Hepatocyte (in vitro differentiated cells): ENCODE measurements at regions not wholly inside any gene's neighbourhood (a gene's known extent, or its start where the extent isn't known, plus 50 kb on each side); places are given as distances from the start of the nearest gene placed in this dataset.
A peak's percentile ranks its signal among the peaks of the same experiment; 100 is the strongest.

Experiments
- DNase-seq: peaks from one replicate; pipeline ENCODE4 v3.0.0-alpha.2; 2016; ENCODE audit warnings: low spot score
- H2AFZ ChIP-seq: fragments of 200-600 bp; sonication (generic); 2 replicates; pipeline ENCODE4 v1.6.0; 2016; ENCODE audit warnings: antibody characterized with exemption, mild to moderate bottlenecking
- H3K27ac ChIP-seq: fragments of 200-600 bp; sonication (generic); 2 replicates; pipeline ENCODE4 v1.5.1; 2016; ENCODE audit warnings: mild to moderate bottlenecking
- H3K27me3 ChIP-seq: fragments of 200-600 bp; sonication (generic); 2 replicates; pipeline ENCODE4 v1.6.1; 2016
- H3K36me3 ChIP-seq: fragments of 200-600 bp; sonication (generic); replicated peaks from 2 replicates; pipeline ENCODE4 v1.5.1; 2016; ENCODE audit warnings: low read depth; ENCODE audit not compliant: insufficient read depth
- H3K4me1 ChIP-seq: fragments of 200-600 bp; sonication (generic); 2 replicates; pipeline ENCODE4 v1.5.1; 2016; ENCODE audit warnings: mild to moderate bottlenecking, moderate library complexity; ENCODE audit not compliant: insufficient read depth
- H3K4me2 ChIP-seq: fragments of 200-600 bp; sonication (generic); 2 replicates; pipeline ENCODE4 v1.6.0; 2016
- H3K4me3 ChIP-seq: fragments of 200-600 bp; sonication (generic); 2 replicates; pipeline ENCODE4 v1.5.1; 2016; ENCODE audit warnings: mild to moderate bottlenecking
- H3K79me2 ChIP-seq: fragments of 200-600 bp; sonication (generic); 2 replicates; pipeline ENCODE4 v1.6.0; 2017; ENCODE audit warnings: mild to moderate bottlenecking
- H3K9me2 ChIP-seq: fragments of 200-600 bp; sonication (generic); replicated peaks from 2 replicates; pipeline ENCODE4 v1.6.0; 2017; ENCODE audit warnings: mild to moderate bottlenecking; ENCODE audit not compliant: insufficient read depth
- H3K9me3 ChIP-seq: fragments of 200-600 bp; sonication (generic); 2 replicates; pipeline ENCODE4 v1.5.1; 2016; ENCODE audit warnings: low read depth, mild to moderate bottlenecking
- H4K20me1 ChIP-seq: fragments of 200-600 bp; sonication (generic); 2 replicates; pipeline ENCODE4 v1.6.0; 2016; ENCODE audit warnings: mild to moderate bottlenecking; ENCODE audit not compliant: insufficient read depth, poor library complexity, severe bottlenecking
- CTCF ChIP-seq: fragments of 200-600 bp; sonication (generic); IDR thresholded peaks from 2 replicates; pipeline ENCODE4 v1.5.1; 2016; ENCODE audit warnings: antibody characterized with exemption, mild to moderate bottlenecking; ENCODE audit not compliant: poor library complexity
- EZH2 ChIP-seq: fragments of 200-600 bp; sonication (generic); IDR thresholded peaks from 2 replicates; pipeline ENCODE4 v1.6.1; 2016; ENCODE audit warnings: antibody characterized with exemption, mild to moderate bottlenecking, borderline replicate concordance
- EZH2phosphoT487 ChIP-seq: fragments of 200-600 bp; sonication (generic); IDR thresholded peaks from one replicate; pipeline ENCODE4 v1.6.1; 2018; ENCODE audit warnings: antibody characterized with exemption, mild to moderate bottlenecking, low read depth, moderate library complexity; ENCODE audit not compliant: unreplicated experiment, severe bottlenecking
- WGBS: methylation state at CpG from one replicate; pipeline ENCODE4 v1.1.6; 2016; ENCODE audit warnings: low lambda C conversion rate; ENCODE audit errors: missing lambda C conversion rate; 5-methylcytosine and 5-hydroxymethylcytosine counted together

DNA sequence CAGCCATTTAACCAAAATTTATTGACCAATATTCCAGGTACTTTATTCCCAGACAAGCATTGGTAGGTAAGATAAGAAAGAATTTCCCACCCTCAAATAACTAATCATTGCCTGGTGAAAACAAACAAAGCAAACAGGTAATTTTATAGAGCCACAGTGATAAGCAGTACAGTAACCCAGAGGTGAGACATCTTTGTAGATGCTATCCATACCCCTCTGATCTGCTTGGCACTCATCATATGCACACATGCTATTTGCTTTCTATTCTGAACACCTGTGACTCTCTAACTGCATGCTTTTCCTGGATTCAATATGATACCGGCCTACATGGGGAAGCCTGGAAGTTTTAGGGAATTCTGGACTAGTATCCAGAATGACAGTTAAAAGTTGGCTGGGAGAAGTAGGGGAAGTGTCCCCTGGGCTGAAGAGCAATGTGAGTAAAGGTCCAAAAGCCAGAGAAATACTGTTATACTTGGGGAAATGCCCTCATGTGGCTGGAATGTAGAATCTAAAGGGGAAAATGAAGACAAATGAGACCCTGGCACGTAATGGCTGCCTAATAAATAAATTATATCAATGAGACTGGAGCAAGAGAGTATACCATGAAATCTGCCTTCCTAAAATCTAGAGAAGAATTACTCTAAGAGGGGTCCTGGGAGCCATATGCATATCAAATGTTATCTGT, 243.8 kb upstream of the ADAMTSL1 start:
- Histone ChIP-seq H3K79me2 (no peaks in the 10 kb centered on the region), H3K9me2 (no peaks in the 10 kb centered on the region), H3K4me1 (no peaks in the 10 kb centered on the region), H3K27me3 (peaks cover 13% of the 10 kb centered on the region), H4K20me1 (no peaks in the 10 kb centered on the region), H3K36me3 (no peaks in the 10 kb centered on the region), H3K4me3 (no peak overlapping the region), H3K4me2 (no peak overlapping the region), H2AFZ (no peak overlapping the region), H3K9me3 (no peaks in the 10 kb centered on the region), H3K27ac (no peak overlapping the region)
- DNase-seq, result no peak
- no peak for TF ChIP-seq EZH2phosphoT487
- TF ChIP-seq CTCF, result peak; percentile 21
- 73% methylated on average over 2 of the region's 2 CpGs for WGBS

- WGBS, result 76% methylated on average over 4 of the region's 4 CpGs
Measured at GRCh38 chr9:18233311-18233710, 240.6 kb upstream of the ADAMTSL1 start.

DNA sequence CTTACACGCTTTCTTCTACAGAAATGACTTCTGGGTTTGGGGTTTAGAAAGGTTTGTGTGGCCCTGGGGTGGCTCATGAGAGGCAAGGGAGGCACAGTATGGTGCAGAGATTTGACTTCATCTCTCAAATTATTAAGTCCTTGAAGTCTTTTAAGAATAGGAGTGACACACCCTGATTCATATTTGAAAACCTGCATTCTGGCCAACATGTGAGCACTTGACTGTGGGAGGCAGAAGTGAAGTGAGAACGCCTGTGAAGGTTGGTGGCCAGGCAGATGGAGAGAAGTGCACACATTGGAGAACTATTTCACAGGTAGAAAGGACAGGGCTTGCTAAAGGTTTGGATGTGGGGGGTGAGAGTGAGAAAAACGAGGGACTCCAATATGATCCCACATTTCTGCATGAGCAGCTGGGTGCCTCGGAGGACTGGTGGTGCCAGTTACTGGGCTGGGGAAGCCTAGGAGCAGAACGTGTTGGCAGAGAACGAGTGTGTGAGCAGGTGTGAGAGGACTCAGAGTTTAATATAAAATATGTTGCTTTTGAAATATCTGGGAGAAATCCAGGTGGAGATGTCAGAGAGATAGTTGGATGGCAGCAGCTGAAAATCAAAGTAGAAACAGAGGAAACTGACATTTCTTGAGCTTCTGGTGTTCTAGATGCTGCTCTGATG, 240.0 kb upstream of the ADAMTSL1 start:
- Histone ChIP-seq H3K4me3 (no peak overlapping the region), H2AFZ (no peak overlapping the region), H3K4me1 (no peaks in the 10 kb centered on the region), H3K9me2 (no peaks in the 10 kb centered on the region), H3K79me2 (no peaks in the 10 kb centered on the region), H4K20me1 (no peaks in the 10 kb centered on the region), H3K27me3 (peaks cover 13% of the 10 kb centered on the region), H3K9me3 (no peaks in the 10 kb centered on the region), H3K27ac (no peak overlapping the region), H3K36me3 (no peaks in the 10 kb centered on the region), H3K4me2 (no peak overlapping the region)
- WGBS, result 81% methylated on average over 6 of the region's 6 CpGs
- TF ChIP-seq EZH2phosphoT487 (no peak), CTCF (no peak), EZH2 (no peak)
- DNase-seq, result no peak

More at GRCh38 chr9:18233311-18233710, 240.6 kb upstream of the ADAMTSL1 start:
- Histone ChIP-seq H2AFZ (no peak overlapping the region), H4K20me1 (no peaks in the 10 kb centered on the region), H3K9me3 (no peaks in the 10 kb centered on the region), H3K79me2 (no peaks in the 10 kb centered on the region), H3K4me2 (no peak overlapping the region), H3K9me2 (no peaks in the 10 kb centered on the region), H3K4me3 (no peak overlapping the region), H3K27ac (no peak overlapping the region), H3K36me3 (no peaks in the 10 kb centered on the region), H3K27me3 (peaks cover 13% of the 10 kb centered on the region), H3K4me1 (no peaks in the 10 kb centered on the region)
- TF ChIP-seq EZH2, result no peak
- no peak for TF ChIP-seq CTCF
- TF ChIP-seq EZH2phosphoT487, result no peak
- DNase-seq, result no peak
